ENCODE measurements at regions not wholly inside any gene's neighbourhood (a gene's known extent, or its start where the extent isn't known, plus 50 kb on each side); places are given as distances from the start of the nearest gene placed in this dataset.

DNA sequence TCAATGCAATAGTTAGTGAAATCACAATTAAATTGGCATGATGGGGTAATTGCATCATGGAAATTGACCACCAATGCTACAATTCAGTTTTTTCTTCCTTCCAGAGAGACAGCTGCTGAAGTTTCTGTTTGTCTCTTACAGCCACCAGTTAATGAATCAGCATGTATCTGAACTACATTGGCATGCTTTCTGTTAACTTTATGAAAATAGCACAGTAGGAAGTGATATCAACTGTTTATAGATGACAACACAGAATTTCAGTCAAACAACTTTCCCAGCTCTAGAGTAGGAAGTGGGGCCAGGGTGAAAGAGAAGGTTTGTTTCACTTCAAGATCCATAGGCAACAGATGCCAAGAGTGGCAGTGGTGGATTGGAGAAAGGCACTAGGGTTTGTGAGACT lies 339.6 kb upstream of the VWC2 start:
- Histone ChIP-seq H3K4me1 (ENCODE audit: control insufficient read depth, insufficient read depth, low read length) (no peaks in the 10 kb centered on the region), H3K27ac (ENCODE audit: extremely low read depth, low read depth, low read length) (no peak overlapping the region), H3K36me3 (ENCODE audit: control insufficient read depth in 2 of 2, insufficient read depth in 1 of 2, low read length in 2 of 2) (no peaks in the 10 kb centered on the region), H3K9me3 (ENCODE audit: control insufficient read depth, insufficient read depth, low read depth, low read length) (no peaks in the 10 kb centered on the region), H3K4me3 (ENCODE audit: low read depth, low read length) (no peak overlapping the region)
- CTCF ChIA-PET = interaction anchor here (0.5 kb wide), 1 partner anchor 26 kb away, joined by 4 read pairs; no protein-coding TSS in a partner anchor
- TF ChIP-seq ZNF114 (tag by site-specific recombination; IDR thresholded peaks at IDR 0.05) (no peak), ZNF677 (tag by site-specific recombination; IDR thresholded peaks at IDR 0.05) (no peak), YY2 (tag by site-specific recombination; IDR thresholded peaks at IDR 0.05) (no peak), ZNF621 (tag by site-specific recombination; IDR thresholded peaks at IDR 0.05) (no peak), ZNF560 (tag by site-specific recombination; IDR thresholded peaks at IDR 0.05; ENCODE audit: borderline replicate concordance) (no peak), GFI1B (tag by site-specific recombination; IDR thresholded peaks at IDR 0.05) (no peak), ZBTB21 (tag by site-specific recombination; IDR thresholded peaks at IDR 0.05) (no peak), ZBTB7A (tag by site-specific recombination; IDR thresholded peaks at IDR 0.05; ENCODE audit: low read depth) (no peak), MEIS1 (CRISPR knock-in tag; IDR thresholded peaks at IDR 0.05; ENCODE audit: borderline replicate concordance) (no peak), ZNF791 (tag by site-specific recombination; IDR thresholded peaks at IDR 0.05) (no peak)
- TF ChIP-seq, protein P1, sequence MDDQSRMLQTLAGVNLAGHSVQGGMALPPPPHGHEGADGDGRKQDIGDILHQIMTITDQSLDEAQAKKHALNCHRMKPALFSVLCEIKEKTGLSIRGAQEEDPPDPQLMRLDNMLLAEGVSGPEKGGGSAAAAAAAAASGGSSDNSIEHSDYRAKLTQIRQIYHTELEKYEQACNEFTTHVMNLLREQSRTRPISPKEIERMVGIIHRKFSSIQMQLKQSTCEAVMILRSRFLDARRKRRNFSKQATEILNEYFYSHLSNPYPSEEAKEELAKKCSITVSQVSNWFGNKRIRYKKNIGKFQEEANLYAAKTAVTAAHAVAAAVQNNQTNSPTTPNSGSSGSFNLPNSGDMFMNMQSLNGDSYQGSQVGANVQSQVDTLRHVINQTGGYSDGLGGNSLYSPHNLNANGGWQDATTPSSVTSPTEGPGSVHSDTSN (CRISPR knock-in tag; IDR thresholded peaks at IDR 0.05) = no peak
- TF ChIP-seq, protein P2, sequence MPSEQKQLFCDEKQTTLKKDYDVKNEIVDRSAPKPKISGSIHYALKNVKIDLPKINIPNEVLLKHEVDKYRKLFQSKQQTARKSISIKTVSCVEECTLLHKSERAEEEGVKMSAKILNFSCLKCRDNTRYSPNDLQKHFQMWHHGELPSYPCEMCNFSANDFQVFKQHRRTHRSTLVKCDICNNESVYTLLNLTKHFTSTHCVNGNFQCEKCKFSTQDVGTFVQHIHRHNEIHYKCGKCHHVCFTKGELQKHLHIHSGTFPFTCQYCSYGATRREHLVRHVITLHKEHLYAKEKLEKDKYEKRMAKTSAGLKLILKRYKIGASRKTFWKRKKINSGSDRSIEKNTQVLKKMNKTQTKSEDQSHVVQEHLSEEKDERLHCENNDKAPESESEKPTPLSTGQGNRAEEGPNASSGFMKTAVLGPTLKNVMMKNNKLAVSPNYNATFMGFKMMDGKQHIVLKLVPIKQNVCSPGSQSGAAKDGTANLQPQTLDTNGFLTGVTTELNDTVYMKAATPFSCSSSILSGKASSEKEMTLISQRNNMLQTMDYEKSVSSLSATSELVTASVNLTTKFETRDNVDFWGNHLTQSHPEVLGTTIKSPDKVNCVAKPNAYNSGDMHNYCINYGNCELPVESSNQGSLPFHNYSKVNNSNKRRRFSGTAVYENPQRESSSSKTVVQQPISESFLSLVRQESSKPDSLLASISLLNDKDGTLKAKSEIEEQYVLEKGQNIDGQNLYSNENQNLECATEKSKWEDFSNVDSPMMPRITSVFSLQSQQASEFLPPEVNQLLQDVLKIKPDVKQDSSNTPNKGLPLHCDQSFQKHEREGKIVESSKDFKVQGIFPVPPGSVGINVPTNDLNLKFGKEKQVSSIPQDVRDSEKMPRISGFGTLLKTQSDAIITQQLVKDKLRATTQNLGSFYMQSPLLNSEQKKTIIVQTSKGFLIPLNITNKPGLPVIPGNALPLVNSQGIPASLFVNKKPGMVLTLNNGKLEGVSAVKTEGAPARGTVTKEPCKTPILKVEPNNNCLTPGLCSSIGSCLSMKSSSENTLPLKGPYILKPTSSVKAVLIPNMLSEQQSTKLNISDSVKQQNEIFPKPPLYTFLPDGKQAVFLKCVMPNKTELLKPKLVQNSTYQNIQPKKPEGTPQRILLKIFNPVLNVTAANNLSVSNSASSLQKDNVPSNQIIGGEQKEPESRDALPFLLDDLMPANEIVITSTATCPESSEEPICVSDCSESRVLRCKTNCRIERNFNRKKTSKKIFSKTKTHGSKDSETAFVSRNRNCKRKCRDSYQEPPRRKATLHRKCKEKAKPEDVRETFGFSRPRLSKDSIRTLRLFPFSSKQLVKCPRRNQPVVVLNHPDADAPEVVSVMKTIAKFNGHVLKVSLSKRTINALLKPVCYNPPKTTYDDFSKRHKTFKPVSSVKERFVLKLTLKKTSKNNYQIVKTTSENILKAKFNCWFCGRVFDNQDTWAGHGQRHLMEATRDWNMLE (tag by site-specific recombination; conservative IDR thresholded peaks at IDR 0.05; ENCODE audit: low read depth) = no peak
- TF ChIP-seq, protein P3, sequence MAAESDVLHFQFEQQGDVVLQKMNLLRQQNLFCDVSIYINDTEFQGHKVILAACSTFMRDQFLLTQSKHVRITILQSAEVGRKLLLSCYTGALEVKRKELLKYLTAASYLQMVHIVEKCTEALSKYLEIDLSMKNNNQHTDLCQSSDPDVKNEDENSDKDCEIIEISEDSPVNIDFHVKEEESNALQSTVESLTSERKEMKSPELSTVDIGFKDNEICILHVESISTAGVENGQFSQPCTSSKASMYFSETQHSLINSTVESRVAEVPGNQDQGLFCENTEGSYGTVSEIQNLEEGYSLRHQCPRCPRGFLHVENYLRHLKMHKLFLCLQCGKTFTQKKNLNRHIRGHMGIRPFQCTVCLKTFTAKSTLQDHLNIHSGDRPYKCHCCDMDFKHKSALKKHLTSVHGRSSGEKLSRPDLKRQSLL (tag by site-specific recombination; IDR thresholded peaks at IDR 0.05) = no peak
- POLR2A ChIA-PET = no interaction called here

DNA sequence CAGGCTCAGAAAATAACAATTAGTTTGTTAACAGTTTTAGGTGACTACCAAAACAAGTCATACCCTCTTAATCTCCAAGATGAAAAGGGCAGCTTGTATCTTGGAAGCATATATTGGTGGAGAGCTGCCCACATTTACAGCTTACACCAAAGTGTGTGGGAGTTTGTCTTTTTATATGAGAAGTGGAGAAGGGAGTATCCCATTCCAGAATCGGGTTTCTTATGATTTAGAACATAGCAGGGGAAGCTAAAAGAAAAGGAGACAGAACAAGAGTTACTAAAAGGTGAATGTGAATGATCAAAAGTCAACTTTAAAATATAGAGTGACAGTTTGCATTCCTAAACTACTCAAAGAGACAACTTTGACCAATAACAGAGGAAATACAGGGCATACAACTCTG lies 338.6 kb upstream of the VWC2 start:
- Histone ChIP-seq H3K27ac (ENCODE audit: extremely low read depth, low read depth, low read length) (no peak overlapping the region), H3K9me3 (ENCODE audit: control insufficient read depth, insufficient read depth, low read depth, low read length) (no peaks in the 10 kb centered on the region), H3K4me1 (ENCODE audit: control insufficient read depth, insufficient read depth, low read length) (no peaks in the 10 kb centered on the region), H3K36me3 (ENCODE audit: control insufficient read depth in 2 of 2, insufficient read depth in 1 of 2, low read length in 2 of 2) (no peaks in the 10 kb centered on the region), H3K4me3 (ENCODE audit: low read depth, low read length) (no peak overlapping the region)
- ChIA-PET CTCF (interaction anchor here (0.6 to 0.7 kb wide), 2 partner anchors 49 to 76 kb away, joined by 3 read pairs; no protein-coding TSS in a partner anchor), POLR2A (no interaction called here)
- TF ChIP-seq ZNF2 (tag by site-specific recombination; IDR thresholded peaks at IDR 0.05) = no peak

DNA sequence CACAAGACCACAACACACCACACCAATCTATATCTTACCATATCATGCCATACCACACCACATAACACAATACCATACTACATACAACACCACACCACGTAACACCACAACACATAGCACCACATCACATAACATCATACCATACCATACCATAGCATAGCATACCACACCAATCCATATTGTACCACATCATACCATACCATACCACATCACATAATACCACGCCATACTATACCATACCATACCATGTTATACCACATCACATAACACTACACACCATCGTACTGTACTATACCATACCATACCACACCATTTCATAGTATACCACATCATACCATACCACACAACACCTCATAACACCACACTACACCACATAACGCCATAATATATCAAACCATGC lies 335.2 kb upstream of the VWC2 start:
- Histone ChIP-seq H3K4me3 (ENCODE audit: low read depth, low read length) (no peak overlapping the region), H3K4me1 (ENCODE audit: control insufficient read depth, insufficient read depth, low read length) (no peaks in the 10 kb centered on the region), H3K9me3 (ENCODE audit: control insufficient read depth, insufficient read depth, low read depth, low read length) (no peaks in the 10 kb centered on the region), H3K36me3 (ENCODE audit: control insufficient read depth in 2 of 2, insufficient read depth in 1 of 2, low read length in 2 of 2) (no peaks in the 10 kb centered on the region), H3K27ac (ENCODE audit: extremely low read depth, low read depth, low read length) (no peak overlapping the region)
- POLR2A ChIA-PET = no interaction called here
- TF ChIP-seq ZNF621 (tag by site-specific recombination; IDR thresholded peaks at IDR 0.05) (no peak), YY1 (tag by site-specific recombination; IDR thresholded peaks at IDR 0.05) (no peak), SETDB1 (IDR thresholded peaks at IDR 0.05; ENCODE audit: insufficient read length, low read length) (no peak), REPIN1 (tag by site-specific recombination; IDR thresholded peaks at IDR 0.05; ENCODE audit: low read depth) (no peak)
- TF ChIP-seq, protein P4, sequence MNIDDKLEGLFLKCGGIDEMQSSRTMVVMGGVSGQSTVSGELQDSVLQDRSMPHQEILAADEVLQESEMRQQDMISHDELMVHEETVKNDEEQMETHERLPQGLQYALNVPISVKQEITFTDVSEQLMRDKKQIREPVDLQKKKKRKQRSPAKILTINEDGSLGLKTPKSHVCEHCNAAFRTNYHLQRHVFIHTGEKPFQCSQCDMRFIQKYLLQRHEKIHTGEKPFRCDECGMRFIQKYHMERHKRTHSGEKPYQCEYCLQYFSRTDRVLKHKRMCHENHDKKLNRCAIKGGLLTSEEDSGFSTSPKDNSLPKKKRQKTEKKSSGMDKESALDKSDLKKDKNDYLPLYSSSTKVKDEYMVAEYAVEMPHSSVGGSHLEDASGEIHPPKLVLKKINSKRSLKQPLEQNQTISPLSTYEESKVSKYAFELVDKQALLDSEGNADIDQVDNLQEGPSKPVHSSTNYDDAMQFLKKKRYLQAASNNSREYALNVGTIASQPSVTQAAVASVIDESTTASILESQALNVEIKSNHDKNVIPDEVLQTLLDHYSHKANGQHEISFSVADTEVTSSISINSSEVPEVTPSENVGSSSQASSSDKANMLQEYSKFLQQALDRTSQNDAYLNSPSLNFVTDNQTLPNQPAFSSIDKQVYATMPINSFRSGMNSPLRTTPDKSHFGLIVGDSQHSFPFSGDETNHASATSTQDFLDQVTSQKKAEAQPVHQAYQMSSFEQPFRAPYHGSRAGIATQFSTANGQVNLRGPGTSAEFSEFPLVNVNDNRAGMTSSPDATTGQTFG (tag by site-specific recombination; IDR thresholded peaks at IDR 0.05; ENCODE audit: borderline replicate concordance) = no peak
- CTCF ChIA-PET = no interaction called here

Data from HEK293 (cell line).